ENCODE measurements at regions not wholly inside any gene's neighbourhood (a gene's known extent, or its start where the extent isn't known, plus 50 kb on each side); places are given as distances from the start of the nearest gene placed in this dataset.
A peak's percentile ranks its signal among the peaks of the same experiment; 100 is the strongest.

DNA sequence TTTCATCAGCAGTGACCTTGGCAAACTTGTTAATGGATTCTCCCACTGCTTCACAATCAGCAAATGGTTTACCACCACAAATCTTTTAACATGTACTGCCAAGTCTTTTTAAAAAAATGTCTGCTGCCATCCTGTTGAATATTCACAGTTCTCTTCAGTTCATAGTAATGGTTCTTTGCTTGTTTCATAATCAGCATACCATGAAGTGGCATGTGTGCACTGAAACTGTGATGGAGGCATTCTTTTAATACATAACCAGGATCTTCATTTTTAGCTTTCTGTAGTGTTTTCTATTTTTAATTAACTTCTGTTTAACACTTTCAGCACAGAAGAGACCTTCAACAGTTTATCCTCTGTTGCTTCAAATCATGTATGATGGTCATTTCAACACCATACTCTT, 230.1 kb upstream of the ARSJ start:
- H3K27ac ChIP-seq = no peak overlapping the region
- no peaks in the 10 kb centered on the region for H3K4me1 ChIP-seq
- no peaks in the 10 kb centered on the region for H3K9me3 ChIP-seq
- no peak overlapping the region for H3K4me3 ChIP-seq
- no peaks in the 10 kb centered on the region for H3K27me3 ChIP-seq
- intact Hi-C loops (cut with DNase I) = no loop called here
- no peak for DNase-seq
- no peak for ATAC-seq
- H3K36me3 ChIP-seq = no peaks in the 10 kb centered on the region
- TF ChIP-seq, protein P1, sequence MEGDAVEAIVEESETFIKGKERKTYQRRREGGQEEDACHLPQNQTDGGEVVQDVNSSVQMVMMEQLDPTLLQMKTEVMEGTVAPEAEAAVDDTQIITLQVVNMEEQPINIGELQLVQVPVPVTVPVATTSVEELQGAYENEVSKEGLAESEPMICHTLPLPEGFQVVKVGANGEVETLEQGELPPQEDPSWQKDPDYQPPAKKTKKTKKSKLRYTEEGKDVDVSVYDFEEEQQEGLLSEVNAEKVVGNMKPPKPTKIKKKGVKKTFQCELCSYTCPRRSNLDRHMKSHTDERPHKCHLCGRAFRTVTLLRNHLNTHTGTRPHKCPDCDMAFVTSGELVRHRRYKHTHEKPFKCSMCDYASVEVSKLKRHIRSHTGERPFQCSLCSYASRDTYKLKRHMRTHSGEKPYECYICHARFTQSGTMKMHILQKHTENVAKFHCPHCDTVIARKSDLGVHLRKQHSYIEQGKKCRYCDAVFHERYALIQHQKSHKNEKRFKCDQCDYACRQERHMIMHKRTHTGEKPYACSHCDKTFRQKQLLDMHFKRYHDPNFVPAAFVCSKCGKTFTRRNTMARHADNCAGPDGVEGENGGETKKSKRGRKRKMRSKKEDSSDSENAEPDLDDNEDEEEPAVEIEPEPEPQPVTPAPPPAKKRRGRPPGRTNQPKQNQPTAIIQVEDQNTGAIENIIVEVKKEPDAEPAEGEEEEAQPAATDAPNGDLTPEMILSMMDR (IDR thresholded peaks at IDR 0.05) = no peak

DNA sequence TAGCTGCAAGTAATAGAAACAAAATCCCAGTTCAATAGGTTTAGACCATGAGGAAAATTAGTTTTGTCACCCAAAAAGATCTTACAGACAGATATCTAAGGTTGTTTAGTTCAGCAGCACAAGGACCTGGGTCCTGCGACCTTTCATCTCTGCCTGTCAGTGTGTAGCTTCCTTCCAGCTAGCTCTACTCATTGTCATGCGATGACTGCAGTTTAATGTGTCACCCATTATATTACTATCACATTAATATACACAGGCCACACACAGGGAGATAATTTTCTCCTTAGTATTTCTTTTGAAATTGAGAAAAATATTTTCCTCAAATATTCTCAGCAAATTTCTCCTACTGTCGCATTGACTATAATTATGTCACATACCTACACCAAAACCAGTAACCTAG, 232.1 kb upstream of the ARSJ start:
- no peak for DNase-seq
- H3K9me3 ChIP-seq = no peaks in the 10 kb centered on the region
- H3K4me3 ChIP-seq = no peak overlapping the region
- H3K27me3 ChIP-seq = no peaks in the 10 kb centered on the region
- ATAC-seq = no peak
- H3K27ac ChIP-seq = no peak overlapping the region
- H3K36me3 ChIP-seq = no peaks in the 10 kb centered on the region
- intact Hi-C loops (cut with DNase I) = no loop called here
- TF ChIP-seq, protein P1 (IDR thresholded peaks at IDR 0.05) = no peak
- H3K4me1 ChIP-seq = no peaks in the 10 kb centered on the region

DNA sequence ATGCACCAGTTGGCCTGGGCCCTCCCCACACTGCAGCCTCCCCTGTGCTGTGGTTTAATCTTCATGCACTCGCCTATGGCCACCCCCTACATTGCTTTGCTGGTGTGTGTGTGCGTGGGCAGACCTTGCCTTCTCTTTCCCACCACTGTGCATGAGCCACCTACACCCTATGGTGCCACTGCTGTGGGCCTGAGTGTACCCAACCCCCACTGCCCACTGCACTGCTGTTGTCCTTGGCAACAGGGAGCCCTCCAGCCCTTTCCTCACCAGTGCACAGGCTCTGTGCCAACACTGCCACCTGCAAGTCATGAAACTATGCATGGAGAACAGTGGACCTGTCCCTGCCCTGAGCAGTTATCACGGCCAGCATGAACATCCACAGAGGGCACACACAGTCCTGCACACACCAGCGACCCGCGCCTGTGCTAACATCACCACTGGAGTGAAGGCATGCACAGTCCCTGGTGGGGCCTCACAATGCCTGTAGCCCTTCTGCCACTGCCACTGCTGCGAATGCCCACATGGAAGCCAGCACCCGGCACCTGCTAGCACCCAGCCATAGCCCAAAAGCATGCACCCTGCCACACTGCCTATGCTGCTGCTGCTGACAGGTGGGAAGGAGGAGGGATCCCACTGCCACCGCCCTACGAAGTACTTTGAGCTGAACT, 237.8 kb upstream of the ARSJ start:
- DNase-seq (no peak), ATAC-seq (peak; percentile 44)
- TF ChIP-seq, protein P1 (IDR thresholded peaks at IDR 0.05) = no peak
- no peak overlapping the region for H3K27ac ChIP-seq
- no peaks in the 10 kb centered on the region for H3K9me3 ChIP-seq
- no peaks in the 10 kb centered on the region for H3K27me3 ChIP-seq
- no peaks in the 10 kb centered on the region for H3K36me3 ChIP-seq
- intact Hi-C loops (cut with DNase I) = no loop called here
- H3K4me3 ChIP-seq = no peak overlapping the region
- no peaks in the 10 kb centered on the region for H3K4me1 ChIP-seq

DNA sequence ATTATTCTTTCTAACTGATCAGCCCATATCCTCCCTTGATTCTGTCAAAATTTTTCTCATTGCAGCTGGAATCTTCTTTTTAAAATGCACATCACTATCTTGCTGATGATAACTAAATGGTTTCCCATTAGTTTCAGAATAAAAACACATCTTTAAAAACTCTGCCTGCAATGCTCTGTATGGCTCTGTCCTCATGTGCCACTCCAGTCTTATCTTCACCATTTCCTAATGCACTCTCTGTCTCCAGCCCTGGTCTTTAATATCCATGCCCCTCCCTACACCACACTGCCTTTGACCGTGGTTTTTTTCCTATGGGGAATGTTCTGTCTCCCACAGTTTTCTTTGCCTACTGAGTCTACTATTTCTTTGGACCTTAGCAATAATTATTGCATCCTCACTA, 244.1 kb upstream of the ARSJ start:
- no peaks in the 10 kb centered on the region for H3K4me1 ChIP-seq
- DNase-seq = no peak

DNA sequence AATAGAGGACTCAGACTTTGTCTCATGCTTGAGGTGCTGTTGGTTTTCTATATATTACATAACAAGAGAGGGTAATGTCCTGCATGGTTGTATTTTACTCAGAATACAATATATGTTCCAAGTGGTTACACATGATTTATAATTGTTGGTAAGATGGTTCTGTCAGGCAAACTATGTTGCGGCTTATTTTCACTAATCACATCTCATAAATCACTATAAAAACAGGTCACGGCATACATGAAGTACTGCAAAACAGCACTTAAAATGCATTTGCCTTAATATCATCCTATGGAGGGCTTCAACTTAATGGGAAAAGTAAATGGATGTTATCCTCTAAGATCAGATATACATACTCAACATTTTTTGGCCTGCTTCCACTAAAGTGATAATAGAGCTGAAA, 246.0 kb upstream of the ARSJ start:
- H3K27me3 ChIP-seq = no peaks in the 10 kb centered on the region
- no peaks in the 10 kb centered on the region for H3K36me3 ChIP-seq
- intact Hi-C loops (cut with DNase I) = no loop called here
- H3K9me3 ChIP-seq = no peaks in the 10 kb centered on the region
- H3K4me1 ChIP-seq = no peaks in the 10 kb centered on the region
- no peak overlapping the region for H3K27ac ChIP-seq
- no peak overlapping the region for H3K4me3 ChIP-seq
- TF ChIP-seq, protein P1 (IDR thresholded peaks at IDR 0.05) = no peak
- DNase-seq (no peak), ATAC-seq (no peak)

More for the DNA sequence above, 244.1 kb upstream of the ARSJ start:
- Histone ChIP-seq H3K9me3 (no peaks in the 10 kb centered on the region), H3K27ac (no peak overlapping the region), H3K36me3 (no peaks in the 10 kb centered on the region), H3K4me3 (no peak overlapping the region), H3K27me3 (no peaks in the 10 kb centered on the region)
- no peak for ATAC-seq
- TF ChIP-seq, protein P1 (IDR thresholded peaks at IDR 0.05) = no peak
- intact Hi-C loops (cut with DNase I) = no loop called here

DNA sequence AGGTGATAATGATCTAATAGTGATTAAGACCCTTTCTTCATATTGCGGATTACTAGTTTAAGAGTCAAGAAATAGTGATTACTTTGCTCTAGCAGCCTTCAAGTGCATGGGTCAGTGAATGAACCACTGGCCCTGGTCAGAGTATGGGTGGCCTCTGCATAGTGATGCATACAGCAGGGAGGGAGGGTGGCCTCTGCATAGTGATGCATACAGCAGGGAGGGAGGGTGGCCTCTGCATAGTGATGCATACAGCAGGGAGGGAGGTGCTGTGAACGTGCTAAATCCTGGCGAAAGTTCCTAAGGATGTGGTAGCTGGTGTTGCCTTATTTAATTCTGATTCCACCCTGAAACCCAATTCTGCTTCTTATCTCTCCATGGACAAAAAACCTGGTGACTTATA, 246.7 kb upstream of the ARSJ start:
- Histone ChIP-seq H3K27me3 (no peaks in the 10 kb centered on the region), H3K27ac (no peak overlapping the region), H3K4me3 (no peak overlapping the region), H3K36me3 (no peaks in the 10 kb centered on the region), H3K9me3 (no peaks in the 10 kb centered on the region), H3K4me1 (no peaks in the 10 kb centered on the region)
- TF ChIP-seq, protein P1 (IDR thresholded peaks at IDR 0.05) = no peak
- DNase-seq (no peak), ATAC-seq (peak; percentile 26)
- intact Hi-C loops (cut with DNase I) = no loop called here
